Inflammatory macrophage treated with lipopolysaccharide for 4 hours (primary cell): ENCODE measurements at regions not wholly inside any gene's neighbourhood (a gene's known extent, or its start where the extent isn't known, plus 50 kb on each side); places are given as distances from the start of the nearest gene placed in this dataset.

Source experiments
- DNase-seq: peaks from one replicate; pipeline ENCODE4 v3.0.0-alpha.2; 2020

GRCh38 chr18:4636967-4637366 is 181.9 kb upstream of the DLGAP1 start:
- DNase-seq: no peak

- DNase-seq: no peak
Observed at GRCh38 chr18:4631239-4631638, 176.1 kb upstream of the DLGAP1 start.

DNA sequence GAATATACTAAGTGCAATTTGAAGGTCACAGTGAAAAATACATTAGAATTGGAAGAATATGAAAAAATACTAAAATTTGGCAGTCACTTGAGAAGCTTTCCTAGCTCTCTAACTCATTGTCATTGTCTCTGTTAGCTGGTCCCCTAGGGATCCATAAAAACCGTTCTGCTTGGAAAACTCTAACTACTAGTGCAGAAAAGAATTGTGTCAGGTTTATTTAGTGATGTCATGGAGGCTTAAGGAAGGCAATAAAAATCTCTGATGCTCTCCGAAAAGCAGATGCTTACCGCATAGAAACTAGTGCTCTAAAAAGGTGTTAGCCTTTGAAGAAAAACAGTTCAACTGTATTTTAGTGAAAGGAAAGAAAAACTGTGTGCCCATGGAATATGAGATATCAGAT is 150.1 kb upstream of the DLGAP1 start:
- no peak for DNase-seq

- no peak for DNase-seq
Observed at GRCh38 chr18:4603955-4604354, 148.8 kb upstream of the DLGAP1 start.

GRCh38 chr18:4599312-4599711 is 144.2 kb upstream of the DLGAP1 start:
- DNase-seq: no peak

DNA sequence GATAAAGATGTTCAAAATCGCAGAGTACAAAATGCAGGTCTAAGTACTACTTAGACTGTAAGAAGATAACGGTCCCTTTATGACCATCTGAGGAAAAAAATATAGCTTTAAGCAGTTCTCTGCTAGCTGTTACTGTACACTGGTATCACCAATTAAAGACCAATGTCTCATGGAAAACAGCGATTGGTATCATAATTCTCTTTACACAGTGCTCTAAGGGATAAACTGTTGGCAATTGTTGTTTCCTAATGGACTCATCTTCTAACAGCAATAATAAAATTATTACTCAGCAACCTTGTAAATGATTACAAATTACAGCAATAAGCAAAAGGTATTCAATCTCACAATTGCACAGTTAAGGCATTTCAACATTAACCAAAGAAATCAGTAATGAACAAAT is 142.2 kb upstream of the DLGAP1 start:
- no peak for DNase-seq

GRCh38 chr18:4593895-4594294 is 138.8 kb upstream of the DLGAP1 start:
- no peak for DNase-seq

DNA sequence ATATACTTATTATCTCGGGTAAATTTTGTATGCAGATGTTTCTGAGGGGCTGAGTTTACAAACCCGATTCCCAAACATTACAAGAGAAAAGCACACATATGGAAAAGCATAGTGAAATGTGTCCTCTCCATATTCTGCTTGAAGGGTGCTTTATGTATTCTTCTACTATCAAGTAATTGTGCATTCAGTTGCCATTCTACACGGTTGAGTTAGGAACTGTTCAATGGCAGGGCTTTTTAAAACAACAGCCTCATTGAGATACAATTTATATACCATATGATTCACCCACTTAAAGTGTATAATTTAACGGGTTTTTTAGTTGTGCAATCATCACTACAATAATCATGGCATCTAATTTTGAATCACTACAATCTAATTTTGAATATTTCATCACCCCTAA is 138.4 kb upstream of the DLGAP1 start:
- no peak for DNase-seq

DNA sequence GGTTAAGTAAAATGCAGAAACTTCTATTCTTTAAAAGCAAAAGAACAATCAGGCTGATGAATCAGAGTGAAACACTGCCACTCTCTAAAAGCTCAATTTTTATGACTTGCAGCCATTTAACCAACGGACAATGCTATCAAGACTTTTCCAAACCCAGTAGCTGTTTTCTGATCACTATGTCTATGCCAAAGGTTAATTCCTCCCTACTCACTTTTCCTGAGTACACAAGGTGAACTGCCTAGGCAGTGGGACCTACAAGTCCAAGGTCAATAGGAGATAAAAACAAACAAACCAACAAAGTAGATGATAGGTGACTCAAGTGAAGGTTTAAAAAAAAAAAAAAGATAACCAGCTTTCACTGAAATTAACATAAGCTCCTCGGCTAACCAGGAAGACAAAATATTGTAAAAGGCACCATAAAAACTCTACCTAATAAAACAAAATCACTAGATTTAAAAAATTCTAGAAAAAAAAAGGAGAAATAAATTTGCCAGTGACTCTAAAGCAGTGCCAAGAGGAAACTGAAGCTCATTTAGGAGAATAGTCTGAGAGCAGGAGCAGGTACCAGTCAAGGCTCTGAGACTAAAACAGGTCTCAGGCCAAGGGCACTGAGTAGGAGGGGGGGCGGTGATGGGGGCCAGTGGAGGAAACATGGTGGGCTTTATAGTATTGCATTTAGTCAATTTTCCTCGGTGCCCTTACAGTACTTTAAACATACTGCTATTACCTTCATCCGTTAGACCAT is 134.1 kb upstream of the DLGAP1 start:
- DNase-seq: no peak

- DNase-seq: no peak
Observed at GRCh38 chr18:4587204-4587603, 132.1 kb upstream of the DLGAP1 start.

- no peak for DNase-seq
Observed at GRCh38 chr18:4586731-4587130, 131.6 kb upstream of the DLGAP1 start.

DNA sequence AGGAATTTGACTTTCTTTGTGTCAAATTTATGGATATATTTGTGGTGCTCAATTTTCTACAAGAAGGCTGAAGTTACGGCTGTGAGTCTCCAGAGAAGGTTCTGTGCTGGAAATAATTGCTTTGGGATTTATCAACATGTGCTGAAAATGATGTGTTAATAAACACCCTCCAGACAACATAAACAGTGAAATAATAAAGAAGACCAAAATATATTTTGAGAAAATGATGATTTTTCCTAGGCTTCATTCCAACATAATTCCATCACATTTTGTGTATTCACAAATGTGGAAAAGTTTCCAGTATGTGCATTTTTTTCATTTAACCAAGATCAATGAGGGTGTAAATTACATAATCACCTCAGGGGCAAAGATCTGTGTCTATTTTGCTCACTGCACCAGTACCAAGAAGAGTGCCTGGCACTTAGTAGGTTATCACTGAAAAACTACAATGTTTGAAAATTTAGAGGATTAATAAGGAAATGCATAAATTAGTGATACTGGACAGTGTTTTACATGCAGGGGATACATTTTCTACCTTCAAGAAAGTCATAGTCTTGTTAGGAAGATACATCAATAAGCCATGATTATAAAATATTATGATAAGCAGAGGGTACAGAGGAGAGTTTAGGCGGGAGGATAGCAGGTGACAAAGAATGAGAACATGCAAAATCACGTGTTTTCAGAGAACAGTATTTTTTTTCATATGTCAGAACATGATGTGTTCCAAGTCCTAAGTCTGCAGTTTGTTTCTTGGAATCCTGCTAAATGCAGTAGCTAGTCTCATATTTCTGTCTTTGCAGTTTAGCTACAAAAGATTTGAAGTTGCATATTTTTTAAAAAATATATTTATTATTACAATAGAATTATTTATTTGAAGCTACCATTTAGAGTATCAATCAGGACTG is 127.6 kb upstream of the DLGAP1 start:
- DNase-seq: no peak

DNA sequence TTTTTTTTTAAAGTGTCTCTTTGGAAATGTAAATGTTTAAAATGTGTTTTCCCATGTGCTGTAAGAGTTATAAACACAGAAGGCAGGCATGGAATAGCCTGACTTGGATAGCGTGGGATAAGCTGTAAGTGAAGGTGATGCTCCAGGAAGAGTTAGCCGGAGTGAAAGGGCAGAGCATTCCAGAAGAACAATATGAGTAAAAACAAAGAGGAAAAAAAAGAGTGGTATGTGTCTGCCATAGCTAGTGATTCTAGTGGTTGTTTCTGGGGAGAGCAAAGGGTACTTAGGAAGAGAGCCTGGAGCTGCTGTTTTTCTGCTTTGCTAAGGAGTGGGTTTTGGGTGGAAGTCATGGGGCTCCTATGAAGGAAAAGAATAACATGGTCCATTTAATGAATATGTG is 126.9 kb upstream of the DLGAP1 start:
- no peak for DNase-seq

DNA sequence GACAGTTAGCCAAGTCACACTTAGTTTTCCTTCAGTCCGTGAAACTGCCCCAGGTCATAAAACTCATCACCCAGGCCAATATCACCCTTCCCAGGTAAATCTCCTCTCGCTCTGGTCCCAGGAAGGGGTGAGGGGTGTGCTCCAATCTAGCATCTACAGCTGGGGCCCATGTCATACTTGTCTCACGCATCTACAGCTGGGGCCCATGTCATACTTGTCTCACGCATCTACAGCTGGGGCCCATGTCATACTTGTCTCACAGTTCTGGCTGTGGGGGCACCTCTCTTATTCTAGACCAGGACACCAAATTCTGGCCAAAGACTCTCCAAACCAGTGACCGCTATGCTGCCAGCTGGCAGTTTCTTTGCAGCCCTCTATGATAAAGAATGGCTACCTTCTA is 123.3 kb upstream of the DLGAP1 start:
- DNase-seq: no peak

- DNase-seq: no peak
Observed at GRCh38 chr18:4573735-4574134, 118.6 kb upstream of the DLGAP1 start.

DNA sequence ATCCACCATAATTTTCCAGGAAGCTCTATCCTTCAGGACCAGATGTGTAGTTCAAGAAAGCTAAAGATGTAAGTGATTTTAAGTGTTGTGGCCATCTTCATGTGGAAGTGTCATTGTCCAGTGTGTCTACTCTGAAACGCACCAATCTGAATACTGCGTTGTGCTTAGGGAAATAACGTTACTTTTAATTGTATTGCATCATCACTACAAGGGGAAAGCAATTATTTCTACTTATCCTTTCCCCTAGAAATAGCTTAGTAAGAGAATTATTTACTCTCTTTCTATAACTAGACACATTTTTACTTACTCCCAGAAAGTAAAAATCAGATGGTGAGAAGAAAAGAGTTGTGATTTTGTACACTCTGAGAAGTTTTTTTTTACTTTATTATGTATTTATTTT is 102.4 kb upstream of the DLGAP1 start:
- no peak for DNase-seq

GRCh38 chr18:4551001-4551360 is 95.9 kb upstream of the DLGAP1 start:
- DNase-seq: no peak

GRCh38 chr18:4549164-4549872 is 94.2 kb upstream of the DLGAP1 start:
- no peak for DNase-seq

DNA sequence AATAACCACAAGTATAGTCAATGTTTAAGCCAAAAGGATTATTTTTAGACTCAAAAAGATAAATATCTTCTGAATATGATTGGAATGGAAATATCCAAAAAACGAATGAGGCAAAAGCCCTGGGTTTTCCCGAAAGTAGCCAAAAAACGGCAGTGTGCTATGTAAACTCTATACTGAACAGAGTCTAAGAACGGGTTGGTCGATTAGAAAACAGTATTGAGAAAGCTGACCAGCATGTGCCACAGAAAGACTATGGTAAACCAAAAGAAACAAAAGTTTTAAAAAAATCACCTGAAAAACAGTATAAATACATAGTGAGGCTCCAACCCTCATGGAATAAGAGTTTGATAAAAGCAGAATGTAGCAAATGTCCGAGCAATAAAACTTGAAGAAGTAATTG is 92.0 kb upstream of the DLGAP1 start:
- DNase-seq: no peak

DNA sequence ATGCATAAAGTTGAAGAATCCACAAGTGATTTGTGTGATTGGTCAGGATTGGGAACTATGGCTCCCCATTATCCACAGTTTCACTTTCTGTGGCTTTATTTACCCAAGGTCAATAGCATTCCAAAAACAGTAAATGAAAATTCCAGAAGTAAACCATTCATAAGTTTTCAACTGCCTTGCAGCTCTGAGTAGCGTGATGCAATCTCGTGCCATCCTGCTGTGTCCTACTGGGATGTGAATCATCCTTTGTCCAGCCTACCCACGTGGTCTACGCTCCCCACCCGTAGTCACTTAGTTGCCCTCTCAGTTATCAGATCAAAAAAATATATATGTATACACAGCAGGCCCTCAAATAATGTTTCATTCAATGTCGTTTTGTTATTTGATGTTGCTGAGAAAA is 89.0 kb upstream of the DLGAP1 start:
- no peak for DNase-seq

DNA sequence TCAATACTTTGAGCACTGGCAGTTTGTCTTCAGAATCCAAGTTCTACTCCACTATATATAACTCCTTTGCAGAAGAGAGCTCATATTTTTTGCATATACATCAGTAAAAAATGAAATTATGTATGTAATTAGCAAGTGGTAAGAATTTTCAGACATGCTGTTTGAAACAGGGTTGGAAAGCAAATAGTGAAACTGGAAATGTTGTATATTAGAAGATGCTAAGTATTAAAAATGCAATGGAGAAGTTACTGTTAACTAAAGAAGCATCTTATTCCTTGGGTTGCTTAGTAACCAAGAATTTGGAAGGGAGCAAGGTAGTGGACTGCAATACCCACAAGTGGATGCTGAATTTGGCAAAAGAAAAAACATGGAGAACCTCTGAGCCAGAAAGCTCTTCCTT is 88.6 kb upstream of the DLGAP1 start:
- DNase-seq: no peak

GRCh38 chr18:4541588-4541987 is 86.5 kb upstream of the DLGAP1 start:
- no peak for DNase-seq

- DNase-seq: no peak
Observed at GRCh38 chr18:4536447-4536846, 81.3 kb upstream of the DLGAP1 start.

- no peak for DNase-seq
Observed at GRCh38 chr18:4528405-4528804, 73.3 kb upstream of the DLGAP1 start.
